Brain microvascular endothelial cell (primary cell): ENCODE measurements at regions not wholly inside any gene's neighbourhood (a gene's known extent, or its start where the extent isn't known, plus 50 kb on each side); places are given as distances from the start of the nearest gene placed in this dataset.
"Not testable (repeated sequence)": the region's sequence is repeated elsewhere in the genome, so short reads cannot be mapped to it uniquely, and the experiment has no call there.

Experiments
- DNase-seq: peaks from one replicate; pipeline ENCODE4 v3.0.0-alpha.2; 2020
- H3K27ac ChIP-seq: fragments of 250-450 bp; sonication (Bioruptor Pico); 2 replicates; pipeline ENCODE4 v1.5.1; 2020; ENCODE audit warnings: mild to moderate bottlenecking, moderate library complexity
- H3K27me3 ChIP-seq: fragments of 250-450 bp; sonication (Bioruptor Pico); replicated peaks from 2 replicates; pipeline ENCODE4 v1.5.1; 2020; ENCODE audit warnings: mild to moderate bottlenecking
- H3K36me3 ChIP-seq: fragments of 250-450 bp; sonication (Bioruptor Pico); replicated peaks from 2 replicates; pipeline ENCODE4 v1.5.1; 2020; ENCODE audit warnings: mild to moderate bottlenecking
- H3K4me3 ChIP-seq: 2 replicates; pipeline ENCODE4 v1.5.1; 2011; ENCODE audit warnings: low read depth, mild to moderate bottlenecking, control low read depth, low read length, moderate library complexity
- in situ Hi-C: cut with HindIII; loops from 2 replicates; pipeline ENCODE4 v1.10.0; 2017; ENCODE audit warnings: low sequenced_read_pairs, low pct_ligation_motif_present
- TF ChIP-seq, protein P1 (sequence below): IDR thresholded peaks from 2 replicates; pipeline ENCODE4 v1.5.1; 2011; ENCODE audit warnings: low read depth, mild to moderate bottlenecking, moderate library complexity, low read length, control low read depth, inconsistent platforms; ENCODE audit errors: missing control alignments

DNA sequence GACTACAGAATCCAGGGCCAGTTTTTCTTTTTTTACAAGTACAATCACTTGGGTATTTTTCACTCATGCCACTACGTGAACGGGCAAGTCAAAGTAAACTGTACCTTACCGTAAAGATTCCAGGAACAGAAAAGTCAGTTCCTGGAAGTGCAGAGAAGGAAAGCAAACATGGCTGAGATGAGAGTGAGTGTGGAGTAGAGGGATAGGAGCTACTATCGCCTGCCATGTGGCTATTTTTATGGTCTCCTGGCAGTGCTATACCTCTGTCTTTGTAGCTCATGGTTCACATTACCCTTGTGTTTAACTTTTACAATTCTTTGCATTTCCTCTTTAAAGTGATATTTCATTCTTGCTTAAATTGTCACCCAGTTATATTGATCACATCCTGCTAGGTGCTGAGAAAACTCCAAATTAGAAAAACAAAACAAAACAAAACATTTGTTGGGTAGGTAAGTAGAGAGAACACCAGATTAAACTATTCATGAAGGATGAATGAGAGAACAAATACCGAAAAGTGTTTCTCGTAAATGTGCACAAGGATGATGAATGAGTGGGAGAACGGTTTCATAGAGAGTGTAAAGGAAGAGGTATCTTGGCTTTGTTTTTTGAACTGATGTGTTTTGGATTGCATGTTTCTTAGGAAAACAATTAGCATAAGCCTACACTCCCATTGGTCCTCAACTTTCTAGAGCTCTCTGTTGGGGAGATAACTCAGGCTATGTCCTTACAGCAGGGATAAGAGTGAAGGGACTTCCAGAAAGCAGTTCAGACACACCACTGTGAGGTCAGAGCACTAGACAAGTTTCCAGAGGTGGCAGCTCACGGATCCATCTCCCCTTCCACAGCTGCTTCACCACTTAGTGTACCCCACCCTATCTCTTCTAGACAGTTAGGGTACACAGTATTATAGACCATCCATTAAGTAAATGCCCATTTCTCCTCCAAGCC, 163.7 kb downstream of the IPO8 start:
- Histone ChIP-seq H3K27ac (no peak overlapping the region), H3K36me3 (no peaks in the 10 kb centered on the region), H3K4me3 (no peak overlapping the region), H3K27me3 (no peaks in the 10 kb centered on the region)
- TF ChIP-seq, protein P1, sequence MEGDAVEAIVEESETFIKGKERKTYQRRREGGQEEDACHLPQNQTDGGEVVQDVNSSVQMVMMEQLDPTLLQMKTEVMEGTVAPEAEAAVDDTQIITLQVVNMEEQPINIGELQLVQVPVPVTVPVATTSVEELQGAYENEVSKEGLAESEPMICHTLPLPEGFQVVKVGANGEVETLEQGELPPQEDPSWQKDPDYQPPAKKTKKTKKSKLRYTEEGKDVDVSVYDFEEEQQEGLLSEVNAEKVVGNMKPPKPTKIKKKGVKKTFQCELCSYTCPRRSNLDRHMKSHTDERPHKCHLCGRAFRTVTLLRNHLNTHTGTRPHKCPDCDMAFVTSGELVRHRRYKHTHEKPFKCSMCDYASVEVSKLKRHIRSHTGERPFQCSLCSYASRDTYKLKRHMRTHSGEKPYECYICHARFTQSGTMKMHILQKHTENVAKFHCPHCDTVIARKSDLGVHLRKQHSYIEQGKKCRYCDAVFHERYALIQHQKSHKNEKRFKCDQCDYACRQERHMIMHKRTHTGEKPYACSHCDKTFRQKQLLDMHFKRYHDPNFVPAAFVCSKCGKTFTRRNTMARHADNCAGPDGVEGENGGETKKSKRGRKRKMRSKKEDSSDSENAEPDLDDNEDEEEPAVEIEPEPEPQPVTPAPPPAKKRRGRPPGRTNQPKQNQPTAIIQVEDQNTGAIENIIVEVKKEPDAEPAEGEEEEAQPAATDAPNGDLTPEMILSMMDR = no peak
- no peak for DNase-seq
- in situ Hi-C loops = no loop called here

- Histone ChIP-seq H3K27ac (no peak overlapping the region), H3K4me3 (no peak overlapping the region), H3K27me3 (no peaks in the 10 kb centered on the region), H3K36me3 (no peaks in the 10 kb centered on the region)
- DNase-seq = no peak
- in situ Hi-C loops = no loop called here
- TF ChIP-seq, protein P1 = no peak
Measured at GRCh38 chr12:30529489-30530269, 166.0 kb downstream of the IPO8 start.

- no peak overlapping the region for H3K27ac ChIP-seq
- no peak for DNase-seq
- no peaks in the 10 kb centered on the region for H3K36me3 ChIP-seq
- no peaks in the 10 kb centered on the region for H3K27me3 ChIP-seq
- in situ Hi-C loops = no loop called here
- H3K4me3 ChIP-seq = no peak overlapping the region
- TF ChIP-seq, protein P1 = no peak
Measured at GRCh38 chr12:30525171-30525570, 170.5 kb downstream of the IPO8 start.

DNA sequence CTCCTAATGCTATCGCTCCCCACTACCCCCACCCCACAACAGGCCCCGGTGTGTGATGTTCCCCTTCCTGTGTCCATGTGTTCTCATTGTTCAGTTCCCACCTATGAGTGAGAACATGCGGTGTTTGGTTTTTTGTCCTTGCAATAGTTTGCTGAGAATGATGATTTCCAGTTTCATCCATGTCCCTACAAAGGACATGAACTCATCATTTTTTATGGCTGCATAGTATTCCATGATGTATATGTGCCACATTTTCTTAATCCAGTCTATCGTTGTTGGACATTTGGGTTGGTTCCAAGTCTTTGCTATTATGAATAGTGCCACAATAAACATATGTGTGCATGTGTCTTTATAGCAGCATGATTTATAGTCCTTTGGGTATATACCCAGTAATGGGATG, 175.4 kb downstream of the IPO8 start:
- in situ Hi-C loops, DNase-seq, H3K4me3 ChIP-seq, H3K27me3 ChIP-seq, H3K36me3 ChIP-seq, H3K27ac ChIP-seq: not testable (repeated sequence)

DNA sequence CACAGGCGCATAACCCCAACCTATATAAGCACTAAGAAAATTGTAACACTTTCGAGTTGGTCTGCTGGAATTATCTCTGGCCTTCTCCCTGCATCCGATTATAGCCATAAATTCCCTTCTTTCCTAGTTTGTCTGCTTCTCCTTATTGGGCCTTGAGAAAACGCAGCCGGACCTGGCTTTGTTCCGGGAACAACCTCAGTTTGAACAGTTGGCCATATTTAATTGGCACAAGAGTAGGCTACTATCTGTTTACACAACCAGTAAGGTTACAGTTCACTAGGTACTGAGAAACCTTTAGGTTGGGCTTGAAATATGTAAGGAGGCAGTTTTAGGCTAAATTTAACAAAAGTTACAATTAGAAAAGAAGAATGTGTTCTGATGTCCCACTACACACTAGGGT, 176.1 kb downstream of the IPO8 start:
- no peak for DNase-seq
- in situ Hi-C loops = no loop called here
- TF ChIP-seq, protein P1 = no peak
- Histone ChIP-seq H3K27ac (no peak overlapping the region), H3K4me3 (no peak overlapping the region), H3K27me3 (no peaks in the 10 kb centered on the region), H3K36me3 (no peaks in the 10 kb centered on the region)

GRCh38 chr12:30517320-30517719, 178.3 kb downstream of the IPO8 start:
- H3K27ac ChIP-seq = no peak overlapping the region
- no peaks in the 10 kb centered on the region for H3K36me3 ChIP-seq
- H3K4me3 ChIP-seq = no peak overlapping the region
- in situ Hi-C loops = no loop called here
- TF ChIP-seq, protein P1 = no peak
- DNase-seq = no peak
- H3K27me3 ChIP-seq = no peaks in the 10 kb centered on the region
